ENCODE measurements at regions not wholly inside any gene's neighbourhood (a gene's known extent, or its start where the extent isn't known, plus 50 kb on each side); places are given as distances from the start of the nearest gene placed in this dataset.

DNA sequence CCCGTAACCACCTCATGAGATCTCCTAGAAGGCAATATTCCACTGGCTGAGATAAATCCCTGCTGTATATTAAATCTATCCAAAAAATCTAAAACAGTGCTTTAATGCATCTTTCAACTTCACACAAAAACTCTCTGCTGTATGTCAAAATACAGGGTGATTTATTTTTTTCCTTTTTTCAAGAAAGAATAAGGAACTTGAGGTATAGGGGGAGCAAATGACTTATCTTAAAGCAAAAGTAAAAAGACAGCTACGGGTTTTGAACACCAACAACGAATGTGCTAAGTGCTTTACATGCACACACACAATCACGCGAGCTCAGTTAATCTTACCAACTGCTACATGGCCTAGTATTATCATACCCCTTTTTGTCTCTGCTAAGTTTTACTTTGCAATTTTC lies 168.9 kb upstream of the PHF14 start:
- DNase-seq (ENCODE audit: low spot score), result no peak
- TF ChIP-seq EZH2 (IDR thresholded peaks at IDR 0.05; ENCODE audit: borderline replicate concordance, low read depth, low read length, poor library complexity, severe bottlenecking), result no peak
- TF ChIP-seq, protein P1, sequence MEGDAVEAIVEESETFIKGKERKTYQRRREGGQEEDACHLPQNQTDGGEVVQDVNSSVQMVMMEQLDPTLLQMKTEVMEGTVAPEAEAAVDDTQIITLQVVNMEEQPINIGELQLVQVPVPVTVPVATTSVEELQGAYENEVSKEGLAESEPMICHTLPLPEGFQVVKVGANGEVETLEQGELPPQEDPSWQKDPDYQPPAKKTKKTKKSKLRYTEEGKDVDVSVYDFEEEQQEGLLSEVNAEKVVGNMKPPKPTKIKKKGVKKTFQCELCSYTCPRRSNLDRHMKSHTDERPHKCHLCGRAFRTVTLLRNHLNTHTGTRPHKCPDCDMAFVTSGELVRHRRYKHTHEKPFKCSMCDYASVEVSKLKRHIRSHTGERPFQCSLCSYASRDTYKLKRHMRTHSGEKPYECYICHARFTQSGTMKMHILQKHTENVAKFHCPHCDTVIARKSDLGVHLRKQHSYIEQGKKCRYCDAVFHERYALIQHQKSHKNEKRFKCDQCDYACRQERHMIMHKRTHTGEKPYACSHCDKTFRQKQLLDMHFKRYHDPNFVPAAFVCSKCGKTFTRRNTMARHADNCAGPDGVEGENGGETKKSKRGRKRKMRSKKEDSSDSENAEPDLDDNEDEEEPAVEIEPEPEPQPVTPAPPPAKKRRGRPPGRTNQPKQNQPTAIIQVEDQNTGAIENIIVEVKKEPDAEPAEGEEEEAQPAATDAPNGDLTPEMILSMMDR (conservative IDR thresholded peaks at IDR 0.05; ENCODE audit: low read depth, low read length), result no peak
- H3K9me3 ChIP-seq (ENCODE audit: low read depth, low read length, poor library complexity, severe bottlenecking), result no peaks in the 10 kb centered on the region
- H3K27me3 ChIP-seq (replicated peaks; ENCODE audit: insufficient read depth, low read depth, low read length, poor library complexity), result no peaks in the 10 kb centered on the region
- intact Hi-C loops (cut with micrococcal nuclease; ENCODE audit: unreplicated experiment), result no loop called here
- no peak overlapping the region for H3K27ac ChIP-seq (ENCODE audit: low read depth, low read length, poor library complexity, severe bottlenecking)
- CTCF ChIA-PET, result no interaction called here
- H3K4me3 ChIP-seq (ENCODE audit: low read depth, low read length, poor library complexity, severe bottlenecking), result no peak overlapping the region
- POLR2A ChIA-PET (ENCODE audit: low non-redundant PET), result no interaction called here
- H3K4me1 ChIP-seq (ENCODE audit: insufficient read depth, low read length, poor library complexity, severe bottlenecking), result no peaks in the 10 kb centered on the region
- H3K36me3 ChIP-seq (ENCODE audit: insufficient read depth, low read length, poor library complexity, severe bottlenecking), result no peaks in the 10 kb centered on the region
- BruUV-seq (replicated peaks), result no TSS peak

- no peaks in the 10 kb centered on the region for H3K4me1 ChIP-seq (ENCODE audit: insufficient read depth, low read length, poor library complexity, severe bottlenecking)
- no TSS peak for BruUV-seq (replicated peaks)
- no peaks in the 10 kb centered on the region for H3K36me3 ChIP-seq (ENCODE audit: insufficient read depth, low read length, poor library complexity, severe bottlenecking)
- intact Hi-C loops (cut with micrococcal nuclease; ENCODE audit: unreplicated experiment), result no loop called here
- no peak for DNase-seq (ENCODE audit: low spot score)
- TF ChIP-seq EZH2 (IDR thresholded peaks at IDR 0.05; ENCODE audit: borderline replicate concordance, low read depth, low read length, poor library complexity, severe bottlenecking), result no peak
- TF ChIP-seq, protein P1 (conservative IDR thresholded peaks at IDR 0.05; ENCODE audit: low read depth, low read length), result no peak
- H3K27me3 ChIP-seq (replicated peaks; ENCODE audit: insufficient read depth, low read depth, low read length, poor library complexity), result peaks cover 6% of the 10 kb centered on the region
- CTCF ChIA-PET, result no interaction called here
- no peak overlapping the region for H3K4me3 ChIP-seq (ENCODE audit: low read depth, low read length, poor library complexity, severe bottlenecking)
- H3K27ac ChIP-seq (ENCODE audit: low read depth, low read length, poor library complexity, severe bottlenecking), result no peak overlapping the region
- POLR2A ChIA-PET (ENCODE audit: low non-redundant PET), result no interaction called here
- H3K9me3 ChIP-seq (ENCODE audit: low read depth, low read length, poor library complexity, severe bottlenecking), result no peaks in the 10 kb centered on the region
Measured at GRCh38 chr7:10815546-10815945, 158.1 kb upstream of the PHF14 start.

- H3K4me1 ChIP-seq (ENCODE audit: insufficient read depth, low read length, poor library complexity, severe bottlenecking), result peaks cover 3% of the 10 kb centered on the region
- no peak overlapping the region for H3K27ac ChIP-seq (ENCODE audit: low read depth, low read length, poor library complexity, severe bottlenecking)
- POLR2A ChIA-PET (ENCODE audit: low non-redundant PET), result no interaction called here
- intact Hi-C loops (cut with micrococcal nuclease; ENCODE audit: unreplicated experiment), result no loop called here
- H3K27me3 ChIP-seq (replicated peaks; ENCODE audit: insufficient read depth, low read depth, low read length, poor library complexity), result peaks cover 11% of the 10 kb centered on the region
- TF ChIP-seq, protein P1 (conservative IDR thresholded peaks at IDR 0.05; ENCODE audit: low read depth, low read length), result no peak
- TF ChIP-seq EZH2 (IDR thresholded peaks at IDR 0.05; ENCODE audit: borderline replicate concordance, low read depth, low read length, poor library complexity, severe bottlenecking), result no peak
- H3K4me3 ChIP-seq (ENCODE audit: low read depth, low read length, poor library complexity, severe bottlenecking), result no peak overlapping the region
- no TSS peak for BruUV-seq (replicated peaks)
- H3K9me3 ChIP-seq (ENCODE audit: low read depth, low read length, poor library complexity, severe bottlenecking), result no peaks in the 10 kb centered on the region
- CTCF ChIA-PET, result no interaction called here
- H3K36me3 ChIP-seq (ENCODE audit: insufficient read depth, low read length, poor library complexity, severe bottlenecking), result no peaks in the 10 kb centered on the region
- DNase-seq (ENCODE audit: low spot score), result no peak
Measured at GRCh38 chr7:10821156-10821555, 152.5 kb upstream of the PHF14 start.
